GM19328 (cell line): ENCODE measurements at regions not wholly inside any gene's neighbourhood (a gene's known extent, or its start where the extent isn't known, plus 50 kb on each side); places are given as distances from the start of the nearest gene placed in this dataset.
"Not testable (repeated sequence)": the region's sequence is repeated elsewhere in the genome, so short reads cannot be mapped to it uniquely, and the experiment has no call there.

Source experiments
- ATAC-seq: cut with Tn5 transposase; IDR thresholded peaks from one replicate; pipeline ENCODE4 v1.9.1; 2021; ENCODE audit warnings: mild to moderate bottlenecking, moderate library complexity; ENCODE audit not compliant: unreplicated experiment

GRCh38 chr1:213415691-213416380 lies 364.8 kb downstream of the RPS6KC1 start:
- no peak for ATAC-seq

- ATAC-seq = no peak
Observed at GRCh38 chr1:213416461-213417224, 365.6 kb downstream of the RPS6KC1 start.

- no peak for ATAC-seq
Observed at GRCh38 chr1:213417225-213417820, 366.3 kb downstream of the RPS6KC1 start.

GRCh38 chr1:213417846-213418245 lies 366.8 kb downstream of the RPS6KC1 start:
- no peak for ATAC-seq

- ATAC-seq = no peak
Observed at GRCh38 chr1:213418268-213419071, 367.4 kb downstream of the RPS6KC1 start.

- ATAC-seq = no peak
Observed at GRCh38 chr1:213419401-213420030, 368.5 kb downstream of the RPS6KC1 start.

- ATAC-seq = not testable (repeated sequence)
Observed at GRCh38 chr1:213421178-213421577, 370.1 kb downstream of the RPS6KC1 start.

- no peak for ATAC-seq
Observed at GRCh38 chr1:213423041-213423440, 372.0 kb downstream of the RPS6KC1 start.

- ATAC-seq = no peak
Observed at GRCh38 chr1:213423605-213424004, 372.6 kb downstream of the RPS6KC1 start.

- ATAC-seq = no peak
Observed at GRCh38 chr1:213425376-213426030, 374.5 kb downstream of the RPS6KC1 start.

- ATAC-seq = no peak
Observed at GRCh38 chr1:213429642-213430041, 378.6 kb downstream of the RPS6KC1 start.

GRCh38 chr1:213435715-213436114 lies 384.7 kb downstream of the RPS6KC1 start:
- ATAC-seq = no peak

- no peak for ATAC-seq
Observed at GRCh38 chr1:213438339-213438738, 387.3 kb downstream of the RPS6KC1 start.

GRCh38 chr1:213439703-213440102 lies 388.7 kb downstream of the RPS6KC1 start:
- no peak for ATAC-seq

- no peak for ATAC-seq
Observed at GRCh38 chr1:213440766-213441165, 389.7 kb downstream of the RPS6KC1 start.

GRCh38 chr1:213443415-213443814 lies 392.4 kb downstream of the RPS6KC1 start:
- no peak for ATAC-seq

- ATAC-seq = no peak
Observed at GRCh38 chr1:213444224-213444623, 393.2 kb downstream of the RPS6KC1 start.

- no peak for ATAC-seq
Observed at GRCh38 chr1:213446496-213446895, 395.5 kb downstream of the RPS6KC1 start.

- ATAC-seq = no peak
Observed at GRCh38 chr1:213448360-213448759, 397.3 kb downstream of the RPS6KC1 start.

GRCh38 chr1:213448776-213449175 lies 397.7 kb downstream of the RPS6KC1 start:
- no peak for ATAC-seq
